ENCODE measurements at regions not wholly inside any gene's neighbourhood (a gene's known extent, or its start where the extent isn't known, plus 50 kb on each side); places are given as distances from the start of the nearest gene placed in this dataset.

DNA sequence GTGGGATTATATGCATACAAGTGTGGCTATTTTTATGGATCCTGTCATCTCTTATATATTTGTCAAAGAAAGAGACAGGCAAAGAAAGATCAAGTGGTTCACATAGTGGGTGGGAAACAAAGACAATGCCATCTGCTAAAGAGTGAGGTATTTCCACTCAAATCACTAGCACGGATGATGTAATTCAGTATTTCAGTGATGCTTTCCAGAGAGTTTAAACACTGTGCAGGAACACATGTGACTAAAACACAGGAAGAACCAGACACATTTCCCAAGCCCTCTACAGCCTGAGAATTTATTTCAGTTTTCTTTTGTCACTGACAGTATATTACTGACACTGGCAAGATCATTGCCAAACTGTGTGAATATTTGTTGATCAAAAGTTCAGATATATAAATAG is 885.7 kb upstream of the CELF2 start:
- TF ChIP-seq, protein P1, sequence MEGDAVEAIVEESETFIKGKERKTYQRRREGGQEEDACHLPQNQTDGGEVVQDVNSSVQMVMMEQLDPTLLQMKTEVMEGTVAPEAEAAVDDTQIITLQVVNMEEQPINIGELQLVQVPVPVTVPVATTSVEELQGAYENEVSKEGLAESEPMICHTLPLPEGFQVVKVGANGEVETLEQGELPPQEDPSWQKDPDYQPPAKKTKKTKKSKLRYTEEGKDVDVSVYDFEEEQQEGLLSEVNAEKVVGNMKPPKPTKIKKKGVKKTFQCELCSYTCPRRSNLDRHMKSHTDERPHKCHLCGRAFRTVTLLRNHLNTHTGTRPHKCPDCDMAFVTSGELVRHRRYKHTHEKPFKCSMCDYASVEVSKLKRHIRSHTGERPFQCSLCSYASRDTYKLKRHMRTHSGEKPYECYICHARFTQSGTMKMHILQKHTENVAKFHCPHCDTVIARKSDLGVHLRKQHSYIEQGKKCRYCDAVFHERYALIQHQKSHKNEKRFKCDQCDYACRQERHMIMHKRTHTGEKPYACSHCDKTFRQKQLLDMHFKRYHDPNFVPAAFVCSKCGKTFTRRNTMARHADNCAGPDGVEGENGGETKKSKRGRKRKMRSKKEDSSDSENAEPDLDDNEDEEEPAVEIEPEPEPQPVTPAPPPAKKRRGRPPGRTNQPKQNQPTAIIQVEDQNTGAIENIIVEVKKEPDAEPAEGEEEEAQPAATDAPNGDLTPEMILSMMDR (conservative IDR thresholded peaks at IDR 0.05), result no peak
- TF ChIP-seq EZH2 (IDR thresholded peaks at IDR 0.05; ENCODE audit: low read depth), result no peak
